ENCODE measurements at regions not wholly inside any gene's neighbourhood (a gene's known extent, or its start where the extent isn't known, plus 50 kb on each side); places are given as distances from the start of the nearest gene placed in this dataset.

DNA sequence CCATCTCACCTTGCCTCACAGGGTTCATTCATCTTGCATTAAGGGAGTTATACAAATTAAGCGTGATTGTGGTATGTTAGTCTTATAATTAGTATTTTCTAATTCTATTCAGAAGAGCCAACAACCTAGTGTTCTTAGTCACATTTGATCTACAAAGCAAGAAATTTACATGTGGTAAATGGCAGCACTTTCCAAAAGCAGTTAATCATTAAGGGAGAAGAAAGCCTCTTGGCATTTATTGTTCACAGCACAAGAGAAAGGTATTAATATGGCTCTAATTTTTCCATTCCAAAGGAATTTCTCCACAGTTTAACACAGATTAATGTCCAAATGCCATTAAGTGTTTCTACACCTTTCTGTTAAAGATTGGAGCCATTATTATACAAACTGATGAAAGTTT lies 1077.1 kb downstream of the ZPLD1 start:
- Histone ChIP-seq H2AFZ (ENCODE audit: low read length) (no peak overlapping the region), H2AK5ac (ENCODE audit: insufficient read length, low read length) (no peak overlapping the region), H3K4ac (ENCODE audit: low read depth, low read length) (no peak overlapping the region), H4K91ac (ENCODE audit: insufficient read length, low read depth, low read length) (no peak overlapping the region), H4K20me1 (ENCODE audit: control insufficient read depth, insufficient read depth, insufficient read length) (no peaks in the 10 kb centered on the region), H3K14ac (ENCODE audit: insufficient read depth, low read length) (no peak overlapping the region), H3K79me2 (ENCODE audit: insufficient read depth, low read length) (no peaks in the 10 kb centered on the region), H4K5ac (ENCODE audit: insufficient read length, low read depth, low read length) (no peak overlapping the region), H3K27me3 (ENCODE audit: insufficient read depth, low read length) (no peaks in the 10 kb centered on the region), H2BK20ac (ENCODE audit: low read depth, low read length, poor library complexity, severe bottlenecking) (no peak overlapping the region), H3K4me2 (ENCODE audit: insufficient read depth, insufficient read length, low read length) (no peak overlapping the region), H2BK5ac (ENCODE audit: insufficient read length, low read length) (no peak overlapping the region), H3T11ph (ENCODE audit: low read length) (no peak overlapping the region), H3K9ac (ENCODE audit: extremely low read depth, insufficient read length, low read length) (no peak overlapping the region), H3K9me3 (ENCODE audit: control insufficient read depth, low read depth, low read length) (no peaks in the 10 kb centered on the region), H2BK12ac (ENCODE audit: insufficient read length, low read depth, low read length) (no peak overlapping the region), H2BK15ac (ENCODE audit: low read depth, low read length) (no peak overlapping the region), H3K56ac (ENCODE audit: insufficient read length, low read depth, low read length) (no peak overlapping the region), H3K23ac (ENCODE audit: insufficient read length, low read depth, low read length) (no peak overlapping the region), H3K79me1 (ENCODE audit: insufficient read depth, low read depth, low read length, poor library complexity, severe bottlenecking) (no peaks in the 10 kb centered on the region), H3K4me1 (ENCODE audit: insufficient read depth, low read length) (no peaks in the 10 kb centered on the region), H2BK120ac (ENCODE audit: low read depth, low read length, poor library complexity, severe bottlenecking) (no peak overlapping the region), H3K23me2 (ENCODE audit: insufficient read length, low read depth, low read length, poor library complexity, severe bottlenecking) (no peaks in the 10 kb centered on the region), H3K18ac (ENCODE audit: insufficient read length, low read depth, low read length) (no peak overlapping the region), H4K8ac (replicated peaks; ENCODE audit: insufficient read length, low read depth, low read length) (no peak overlapping the region), H3K27ac (ENCODE audit: insufficient read length, low read depth, low read length) (no peak overlapping the region)
- H3K27me3 Mint-ChIP-seq (ENCODE audit: low read depth) = no peaks in the 10 kb centered on the region
- no peak overlapping the region for H3K4me3 Mint-ChIP-seq
- H3K27ac Mint-ChIP-seq = no peak overlapping the region
- H3K9me3 Mint-ChIP-seq = peaks cover 0 to 7% of the 10 kb centered on the region in 2 experiments; a peak in 2 of 5 replicates
- no CpG with 5 or more reads among the region's 1 CpG for WGBS (ENCODE audit: extremely low coverage, insufficient read length, low lambda C conversion rate)
- no peaks in the 10 kb centered on the region; a peak in 1 of 7 replicates for H3K36me3 Mint-ChIP-seq (ENCODE audit: insufficient read depth in 1 of 3, low read depth in 3 of 3)
- peaks cover 0 to 10% of the 10 kb centered on the region in 2 experiments; a peak in 1 of 4 replicates for H3K4me1 Mint-ChIP-seq
- TF ChIP-seq, protein P1, sequence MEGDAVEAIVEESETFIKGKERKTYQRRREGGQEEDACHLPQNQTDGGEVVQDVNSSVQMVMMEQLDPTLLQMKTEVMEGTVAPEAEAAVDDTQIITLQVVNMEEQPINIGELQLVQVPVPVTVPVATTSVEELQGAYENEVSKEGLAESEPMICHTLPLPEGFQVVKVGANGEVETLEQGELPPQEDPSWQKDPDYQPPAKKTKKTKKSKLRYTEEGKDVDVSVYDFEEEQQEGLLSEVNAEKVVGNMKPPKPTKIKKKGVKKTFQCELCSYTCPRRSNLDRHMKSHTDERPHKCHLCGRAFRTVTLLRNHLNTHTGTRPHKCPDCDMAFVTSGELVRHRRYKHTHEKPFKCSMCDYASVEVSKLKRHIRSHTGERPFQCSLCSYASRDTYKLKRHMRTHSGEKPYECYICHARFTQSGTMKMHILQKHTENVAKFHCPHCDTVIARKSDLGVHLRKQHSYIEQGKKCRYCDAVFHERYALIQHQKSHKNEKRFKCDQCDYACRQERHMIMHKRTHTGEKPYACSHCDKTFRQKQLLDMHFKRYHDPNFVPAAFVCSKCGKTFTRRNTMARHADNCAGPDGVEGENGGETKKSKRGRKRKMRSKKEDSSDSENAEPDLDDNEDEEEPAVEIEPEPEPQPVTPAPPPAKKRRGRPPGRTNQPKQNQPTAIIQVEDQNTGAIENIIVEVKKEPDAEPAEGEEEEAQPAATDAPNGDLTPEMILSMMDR (conservative IDR thresholded peaks at IDR 0.05) = no peak
- DNase-seq = no peak
